Liver (tissue), 8 donors: ENCODE measurements at regions not wholly inside any gene's neighbourhood (a gene's known extent, or its start where the extent isn't known, plus 50 kb on each side); places are given as distances from the start of the nearest gene placed in this dataset.

ENCODE experiments used
- DNase-seq: peaks from one replicate; pipeline ENCODE4 v3.0.0-alpha.2; 2017; ENCODE audit warnings: low spot score
- H3K27ac ChIP-seq, 2 donors: one replicate each; pipeline ENCODE4 v1.7.0; 2013; ENCODE audit warnings: inconsistent platforms in 2 of 2, low read length in 2 of 2, control low read depth in 1 of 2, low read depth in 1 of 2, mild to moderate bottlenecking in 1 of 2
- H3K27me3 ChIP-seq, 4 donors: one replicate each; pipeline versions ENCODE4 v1.6.1 to v1.7.0; 2013; ENCODE audit warnings: low read length in 3 of 4, inconsistent platforms in 1 of 4, mild to moderate bottlenecking in 1 of 4, moderate library complexity in 1 of 4; ENCODE audit not compliant: control insufficient read depth in 4 of 4, insufficient read depth in 4 of 4
- H3K36me3 ChIP-seq, 4 donors: one replicate each; pipeline versions ENCODE4 v1.6.1 to v1.7.0; 2013; ENCODE audit warnings: low read length in 3 of 4, mild to moderate bottlenecking in 3 of 4, low read depth in 1 of 4, moderate library complexity in 1 of 4; ENCODE audit not compliant: control insufficient read depth in 4 of 4, insufficient read depth in 3 of 4
- H3K4me1 ChIP-seq, 4 donors: one replicate each; pipeline versions ENCODE4 v1.6.1 to v1.7.0; 2013; ENCODE audit warnings: low read length in 3 of 4, mild to moderate bottlenecking in 3 of 4, moderate library complexity in 1 of 4; ENCODE audit not compliant: control insufficient read depth in 4 of 4, insufficient read depth in 4 of 4
- H3K4me3 ChIP-seq, 3 donors: one replicate each; pipeline versions ENCODE4 v1.6.1 to v1.7.0; 2013; ENCODE audit warnings: low read length in 3 of 3, control low read depth in 1 of 3, low read depth in 1 of 3, mild to moderate bottlenecking in 1 of 3
- H3K9ac ChIP-seq, 2 donors: one replicate each; pipeline ENCODE4 v1.7.0; 2013; ENCODE audit warnings: low read length in 2 of 2, mild to moderate bottlenecking in 2 of 2, moderate library complexity in 2 of 2, control low read depth in 1 of 2, low read depth in 1 of 2
- H3K9me3 ChIP-seq, 4 donors: one replicate each; pipeline versions ENCODE4 v1.6.1 to v1.7.0; 2013; ENCODE audit warnings: low read length in 3 of 4; ENCODE audit not compliant: control insufficient read depth in 4 of 4
- ATF3 ChIP-seq: IDR thresholded peaks from 2 replicates; pipeline ENCODE4 v1.6.1; 2016; ENCODE audit warnings: antibody characterized with exemption
- EGR1 ChIP-seq, 2 donors: IDR thresholded peaks; 2 replicates each; pipeline ENCODE4 v1.6.1; 2016 to 2018; ENCODE audit warnings: antibody characterized with exemption in 2 of 2, low read depth in 2 of 2
- FOXA2 ChIP-seq: IDR thresholded peaks from 2 replicates; pipeline ENCODE4 v1.6.1; 2016; ENCODE audit warnings: antibody characterized with exemption
- GABPA ChIP-seq, 2 donors: IDR thresholded peaks in 1 of 2; conservative IDR thresholded peaks in 1 of 2; 2 replicates each; pipeline ENCODE4 v1.6.1; 2016; ENCODE audit warnings: antibody characterized with exemption in 2 of 2, mild to moderate bottlenecking in 1 of 2, moderate library complexity in 1 of 2
- HNF4A ChIP-seq, 2 donors: conservative IDR thresholded peaks; 2 replicates each; pipeline ENCODE4 v1.6.1; 2016; ENCODE audit warnings: antibody characterized with exemption in 2 of 2, mild to moderate bottlenecking in 2 of 2
- HNF4G ChIP-seq: IDR thresholded peaks from 2 replicates; pipeline ENCODE4 v1.6.1; 2016; ENCODE audit warnings: antibody characterized with exemption
- JUND ChIP-seq, 2 donors: IDR thresholded peaks; 2 replicates each; pipeline ENCODE4 v1.6.1; 2016; ENCODE audit warnings: antibody characterized with exemption in 2 of 2
- MAX ChIP-seq: IDR thresholded peaks from 2 replicates; pipeline ENCODE4 v1.6.1; 2016; ENCODE audit warnings: antibody characterized with exemption
- NR2F2 ChIP-seq: IDR thresholded peaks from 2 replicates; pipeline ENCODE4 v1.6.1; 2016; ENCODE audit warnings: antibody characterized with exemption
- RAD21 ChIP-seq, 2 donors: IDR thresholded peaks; 2 replicates each; pipeline ENCODE4 v1.6.1; 2016; ENCODE audit warnings: antibody characterized with exemption in 2 of 2, mild to moderate bottlenecking in 2 of 2
- REST ChIP-seq: IDR thresholded peaks from 2 replicates; pipeline ENCODE4 v1.6.1; 2016; ENCODE audit warnings: antibody characterized with exemption, mild to moderate bottlenecking
- RXRA ChIP-seq, 2 donors: IDR thresholded peaks; 2 replicates each; pipeline ENCODE4 v1.6.1; 2017 to 2018; ENCODE audit warnings: antibody characterized with exemption in 2 of 2, mild to moderate bottlenecking in 1 of 2
- SP1 ChIP-seq: IDR thresholded peaks from 2 replicates; pipeline ENCODE4 v1.6.1; 2018; ENCODE audit warnings: antibody characterized with exemption, mild to moderate bottlenecking
- YY1 ChIP-seq: IDR thresholded peaks from 2 replicates; pipeline ENCODE4 v1.6.1; 2016; ENCODE audit warnings: antibody characterized with exemption, mild to moderate bottlenecking
- ZBTB33 ChIP-seq: IDR thresholded peaks from 2 replicates; pipeline ENCODE4 v1.6.1; 2016; ENCODE audit warnings: antibody characterized with exemption
- WGBS: extraction: QIAGEN DNeasy Blood & Tissue Kit; methylation state at CpG from one replicate; pipeline ENCODE4 v1.1.7; 2013; 5-methylcytosine and 5-hydroxymethylcytosine counted together
- TF ChIP-seq, protein P1 (sequence below): fragments of 150-350 bp; IDR thresholded peaks from 2 replicates; pipeline ENCODE4 v1.5.1; 2017; ENCODE audit warnings: improper control_type of control experiment, low read depth, low read length; ENCODE audit not compliant: missing input control
- donor health status: healthy.
- donor health status: healthy.
- donor health status: healthy.
- donor health status: healthy.
- donor health status: healthy.

- no peak for DNase-seq
- Histone ChIP-seq H3K4me3 (no peak overlapping the region), H3K9me3 (no peaks in the 10 kb centered on the region), H3K27ac (no peak overlapping the region), H3K36me3 (no peaks in the 10 kb centered on the region), H3K27me3 (no peaks in the 10 kb centered on the region), H3K9ac (no peak overlapping the region), H3K4me1 (no peaks in the 10 kb centered on the region)
- 45% methylated on average over 2 of the region's 2 CpGs for WGBS
- TF ChIP-seq ATF3 (no peak), FOXA2 (no peak), JUND (IDR thresholded peaks at IDR 0.05) (no peak), RXRA (IDR thresholded peaks at IDR 0.05) (no peak), EGR1 (IDR thresholded peaks at IDR 0.05; ENCODE audit: low read depth in 2 of 2) (no peak), HNF4A (conservative IDR thresholded peaks at IDR 0.05) (no peak), RAD21 (IDR thresholded peaks at IDR 0.05) (no peak), ZBTB33 (no peak), HNF4G (no peak)
- TF ChIP-seq, protein P1, sequence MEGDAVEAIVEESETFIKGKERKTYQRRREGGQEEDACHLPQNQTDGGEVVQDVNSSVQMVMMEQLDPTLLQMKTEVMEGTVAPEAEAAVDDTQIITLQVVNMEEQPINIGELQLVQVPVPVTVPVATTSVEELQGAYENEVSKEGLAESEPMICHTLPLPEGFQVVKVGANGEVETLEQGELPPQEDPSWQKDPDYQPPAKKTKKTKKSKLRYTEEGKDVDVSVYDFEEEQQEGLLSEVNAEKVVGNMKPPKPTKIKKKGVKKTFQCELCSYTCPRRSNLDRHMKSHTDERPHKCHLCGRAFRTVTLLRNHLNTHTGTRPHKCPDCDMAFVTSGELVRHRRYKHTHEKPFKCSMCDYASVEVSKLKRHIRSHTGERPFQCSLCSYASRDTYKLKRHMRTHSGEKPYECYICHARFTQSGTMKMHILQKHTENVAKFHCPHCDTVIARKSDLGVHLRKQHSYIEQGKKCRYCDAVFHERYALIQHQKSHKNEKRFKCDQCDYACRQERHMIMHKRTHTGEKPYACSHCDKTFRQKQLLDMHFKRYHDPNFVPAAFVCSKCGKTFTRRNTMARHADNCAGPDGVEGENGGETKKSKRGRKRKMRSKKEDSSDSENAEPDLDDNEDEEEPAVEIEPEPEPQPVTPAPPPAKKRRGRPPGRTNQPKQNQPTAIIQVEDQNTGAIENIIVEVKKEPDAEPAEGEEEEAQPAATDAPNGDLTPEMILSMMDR: no peak
Observed at GRCh38 chr5:56550227-56550626, 265.1 kb upstream of the MAP3K1 start.

DNA sequence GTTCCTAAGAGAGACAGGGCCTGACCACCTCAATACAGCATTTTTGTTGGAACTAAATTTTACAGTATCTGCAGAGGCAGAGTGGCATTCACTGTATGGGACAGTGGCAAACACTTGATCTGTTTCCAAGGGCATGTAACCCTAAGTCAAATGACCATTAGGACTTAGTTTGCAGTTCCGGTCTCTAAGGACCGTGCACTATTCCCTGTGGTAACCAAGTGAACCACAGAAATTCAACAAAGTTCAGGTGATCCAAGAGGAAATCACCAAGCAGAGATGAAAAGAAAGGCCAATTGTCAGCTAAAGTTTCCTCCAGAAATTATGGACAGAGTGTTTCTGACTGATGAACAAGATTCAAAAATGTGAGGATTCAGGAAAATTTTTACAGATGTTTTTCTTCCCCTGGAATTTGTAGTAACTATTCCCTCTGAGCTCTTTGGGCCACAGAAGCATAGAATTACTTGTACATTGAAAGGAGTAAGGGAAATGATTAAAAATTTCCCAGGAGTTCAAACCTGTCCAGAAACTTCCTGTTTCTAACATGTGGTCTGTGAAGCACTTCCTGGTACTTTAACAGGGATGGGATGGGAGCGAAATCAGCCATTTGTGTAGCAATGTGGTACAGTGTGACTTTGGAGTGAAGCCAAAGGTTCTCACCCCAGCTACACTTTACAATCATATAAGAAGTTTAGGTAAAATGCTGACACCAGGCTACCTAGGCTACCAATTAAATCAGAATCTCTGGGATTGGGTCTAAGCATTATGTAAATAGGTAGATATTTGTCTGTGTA, 266.1 kb upstream of the MAP3K1 start:
- WGBS: 93% methylated on average over 3 of the region's 3 CpGs
- Histone ChIP-seq H3K27ac (no peak overlapping the region), H3K4me3 (no peak overlapping the region)

DNA sequence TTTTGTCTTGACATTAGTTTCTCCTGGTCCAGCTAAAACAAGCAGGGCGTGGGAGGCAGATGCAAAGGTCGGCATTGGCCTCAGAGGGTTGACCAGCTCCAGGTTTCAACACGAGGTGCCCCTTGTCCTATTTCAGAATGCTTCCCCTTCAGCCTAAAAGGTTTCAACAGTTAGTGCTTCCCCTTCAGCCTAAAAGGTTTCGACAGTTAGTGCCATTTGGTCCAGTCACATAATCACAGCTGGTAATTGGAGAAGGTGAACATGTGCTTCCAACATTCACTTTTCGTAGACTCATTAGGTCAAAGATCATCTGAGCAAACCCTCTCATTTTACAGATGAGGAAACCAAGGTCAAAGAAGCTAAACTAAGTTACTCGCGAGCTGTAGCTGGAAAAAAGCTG, 270.3 kb upstream of the MAP3K1 start:
- Histone ChIP-seq H3K4me3 (no peak overlapping the region), H3K9ac (no peak overlapping the region), H3K27ac (no peak overlapping the region), H3K36me3 (no peaks in the 10 kb centered on the region), H3K27me3 (no peaks in the 10 kb centered on the region), H3K4me1 (no peaks in the 10 kb centered on the region), H3K9me3 (no peaks in the 10 kb centered on the region)
- no peak for DNase-seq
- WGBS: 51% methylated on average over 7 of the region's 7 CpGs
- peak; percentile 42 for TF ChIP-seq SP1
- TF ChIP-seq HNF4A (conservative IDR thresholded peaks at IDR 0.05): peak; percentile 69 to 72
- peak in 1 of 2 donors; percentile 22 for TF ChIP-seq RAD21 (IDR thresholded peaks at IDR 0.05)
- TF ChIP-seq FOXA2: no peak
- TF ChIP-seq REST: no peak
- no peak for TF ChIP-seq GABPA (IDR thresholded peaks at IDR 0.05 in 1 of 2, conservative IDR thresholded peaks at IDR 0.05 in 1 of 2)
- peak in 1 of 2 donors; percentile 39 for TF ChIP-seq JUND (IDR thresholded peaks at IDR 0.05)
- no peak for TF ChIP-seq ATF3
- no peak for TF ChIP-seq MAX
- TF ChIP-seq RXRA (IDR thresholded peaks at IDR 0.05): peak; percentile 38 to 71
- peak in 1 of 2 donors; percentile 72 for TF ChIP-seq EGR1 (IDR thresholded peaks at IDR 0.05; ENCODE audit: low read depth in 2 of 2)

More for the DNA sequence above, 266.1 kb upstream of the MAP3K1 start:
- Histone ChIP-seq H3K36me3 (no peaks in the 10 kb centered on the region), H3K27me3 (no peaks in the 10 kb centered on the region), H3K9me3 (no peaks in the 10 kb centered on the region), H3K9ac (no peak overlapping the region), H3K4me1 (no peaks in the 10 kb centered on the region)
- DNase-seq: no peak
- TF ChIP-seq YY1 (no peak), EGR1 (IDR thresholded peaks at IDR 0.05; ENCODE audit: low read depth in 2 of 2) (no peak), NR2F2 (no peak), ATF3 (no peak), HNF4A (conservative IDR thresholded peaks at IDR 0.05) (no peak)
